Ectodermal cell (in vitro differentiated cells): ENCODE measurements at regions not wholly inside any gene's neighbourhood (a gene's known extent, or its start where the extent isn't known, plus 50 kb on each side); places are given as distances from the start of the nearest gene placed in this dataset.

Source experiments
- H3K27ac ChIP-seq: 2 replicates; pipeline ENCODE4 v1.7.0; 2013; ENCODE audit warnings: mild to moderate bottlenecking, low read depth, low read length; ENCODE audit not compliant: insufficient read depth, poor library complexity, severe bottlenecking
- H3K27me3 ChIP-seq: 2 replicates; pipeline ENCODE4 v1.7.0; 2013; ENCODE audit warnings: mild to moderate bottlenecking, low read length; ENCODE audit not compliant: insufficient read depth, control insufficient read depth, poor library complexity, severe bottlenecking
- H3K36me3 ChIP-seq: one replicate; pipeline ENCODE4 v1.7.0; 2013; ENCODE audit warnings: low read length; ENCODE audit not compliant: control insufficient read depth, insufficient read depth
- H3K4me1 ChIP-seq: one replicate; pipeline ENCODE4 v1.7.0; 2013; ENCODE audit warnings: low read length; ENCODE audit not compliant: control insufficient read depth, insufficient read depth
- H3K4me3 ChIP-seq: 2 replicates; pipeline ENCODE4 v1.7.0; 2013; ENCODE audit warnings: low read depth, low read length, control low read depth; ENCODE audit not compliant: insufficient read depth
- H3K9me3 ChIP-seq: 2 replicates; pipeline ENCODE4 v1.7.0; 2013; ENCODE audit warnings: mild to moderate bottlenecking, low read length, moderate library complexity; ENCODE audit not compliant: control insufficient read depth
- WGBS, 2 experiments: methylation state at CpG; one replicate each; pipeline ENCODE4 v1.1.7; 2013; ENCODE audit warnings: missing lambda C conversion rate in 2 of 2; 5-methylcytosine and 5-hydroxymethylcytosine counted together

DNA sequence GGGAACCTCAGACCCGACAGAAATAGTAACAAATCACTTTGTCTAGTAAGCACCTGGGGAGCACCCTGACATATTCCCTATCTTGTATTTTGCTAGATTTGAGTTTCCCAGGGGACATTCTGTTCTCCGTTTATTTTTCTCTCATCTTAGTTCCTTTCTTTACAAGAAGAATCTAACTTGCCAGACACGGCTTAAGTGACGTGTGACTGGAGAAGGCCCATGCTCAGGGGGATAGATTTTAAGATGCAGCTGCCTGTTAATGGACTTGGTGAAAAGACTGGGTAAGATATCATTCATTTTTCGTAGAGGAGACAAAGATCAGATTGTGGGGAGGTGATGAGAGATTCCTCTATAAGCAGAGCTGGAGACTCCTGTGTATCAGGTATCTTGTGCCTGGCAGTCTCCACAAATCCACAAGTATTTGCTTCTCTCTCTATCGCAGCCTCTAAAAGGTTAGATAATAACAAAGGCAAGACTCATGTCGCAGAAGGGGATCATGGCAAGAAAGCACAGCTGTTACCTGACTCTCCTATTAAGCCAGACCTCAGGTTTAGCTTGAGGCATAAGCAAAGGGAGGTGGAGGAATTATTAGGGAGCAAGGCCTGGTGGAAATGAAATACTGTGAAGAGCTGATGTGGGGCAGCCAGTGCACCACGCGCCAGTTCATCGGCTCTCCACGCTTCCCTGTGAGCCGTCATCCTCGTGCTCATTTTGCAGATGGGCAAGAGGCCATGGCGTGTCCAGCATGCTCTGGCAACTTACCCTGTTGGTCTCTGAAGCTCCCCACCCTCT is 347.2 kb upstream of the TNP1 start:
- WGBS, 2 experiments: 93 to 95% methylated on average over 14 of the region's 14 CpGs
- H3K36me3 ChIP-seq: no peaks in the 10 kb centered on the region
- no peaks in the 10 kb centered on the region for H3K27me3 ChIP-seq
- H3K4me3 ChIP-seq: no peak overlapping the region
- H3K27ac ChIP-seq: no peak overlapping the region
- H3K9me3 ChIP-seq: no peaks in the 10 kb centered on the region
- no peaks in the 10 kb centered on the region for H3K4me1 ChIP-seq

DNA sequence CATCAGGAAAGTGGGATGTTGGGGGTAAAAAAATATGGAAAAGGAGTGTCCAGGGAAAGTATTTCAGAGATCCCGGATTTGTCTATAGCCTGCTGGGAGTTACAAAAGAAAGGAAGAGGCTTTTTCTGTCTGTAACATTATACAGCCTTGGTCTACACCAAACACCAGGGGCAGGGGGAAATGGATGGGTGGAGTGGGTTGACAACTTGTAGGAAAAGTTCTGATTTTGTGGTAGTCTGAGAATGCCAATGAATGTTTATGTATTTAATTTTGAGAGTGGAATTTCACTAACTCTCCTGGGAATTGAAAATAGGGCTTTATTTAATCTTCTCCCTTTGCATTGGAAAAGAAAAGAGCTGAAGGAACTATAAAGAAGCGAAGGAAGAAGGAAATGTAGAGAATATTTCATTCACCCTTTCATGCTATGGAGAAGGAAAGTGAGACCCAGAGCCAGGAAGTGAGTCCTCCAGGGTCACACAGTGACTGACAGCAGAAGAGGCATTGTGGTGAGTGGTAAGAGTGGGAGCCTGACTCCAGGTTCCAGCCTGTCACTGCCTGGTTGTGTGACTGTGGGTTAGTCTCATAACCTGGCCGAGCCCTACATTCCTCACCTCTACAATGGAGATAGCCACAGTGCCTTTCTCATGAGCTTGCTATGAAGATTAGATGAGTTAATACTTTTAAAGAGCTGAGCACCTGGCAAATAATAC is 346.3 kb upstream of the TNP1 start:
- Histone ChIP-seq H3K27me3 (no peaks in the 10 kb centered on the region), H3K36me3 (no peaks in the 10 kb centered on the region), H3K9me3 (no peaks in the 10 kb centered on the region), H3K4me3 (no peak overlapping the region), H3K27ac (no peak overlapping the region), H3K4me1 (no peaks in the 10 kb centered on the region)
- WGBS, 2 experiments: 95 to 97% methylated on average over 3 of the region's 3 CpGs

GRCh38 chr2:217204358-217204757 is 344.5 kb upstream of the TNP1 start:
- Histone ChIP-seq H3K4me1 (peaks cover 5% of the 10 kb centered on the region), H3K36me3 (no peaks in the 10 kb centered on the region), H3K9me3 (no peaks in the 10 kb centered on the region), H3K4me3 (no peak overlapping the region), H3K27me3 (no peaks in the 10 kb centered on the region), H3K27ac (no peak overlapping the region)
- 94 to 99% methylated on average over 2 of the region's 2 CpGs for WGBS, 2 experiments

- Histone ChIP-seq H3K27ac (no peak overlapping the region), H3K4me1 (peaks cover 15% of the 10 kb centered on the region), H3K9me3 (no peaks in the 10 kb centered on the region), H3K4me3 (no peak overlapping the region), H3K36me3 (no peaks in the 10 kb centered on the region), H3K27me3 (no peaks in the 10 kb centered on the region)
- 82 to 99% methylated on average over 3 of the region's 3 CpGs for WGBS, 2 experiments
These were observed 343.2 kb upstream of the TNP1 start for GRCh38 chr2:217203086-217203485.

DNA sequence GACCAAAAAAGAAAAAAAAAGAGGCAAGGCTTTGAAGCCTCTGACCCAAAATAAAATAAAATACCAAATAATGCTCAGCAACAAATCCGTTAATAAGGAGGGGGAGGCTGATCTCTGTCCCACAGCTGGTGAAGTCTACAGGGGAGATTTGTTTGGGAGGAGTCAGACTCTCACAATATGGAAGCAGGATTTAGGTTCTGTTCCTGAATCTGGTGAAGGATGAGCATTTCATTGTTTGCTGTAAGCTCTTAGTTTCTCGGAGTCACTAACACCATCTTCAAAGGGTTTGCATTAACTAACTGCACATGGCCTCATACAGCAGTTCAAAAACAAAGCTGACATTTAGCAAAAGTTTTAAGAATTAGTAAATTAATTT is 339.4 kb upstream of the TNP1 start:
- Histone ChIP-seq H3K4me1 (peaks cover 15% of the 10 kb centered on the region), H3K9me3 (no peaks in the 10 kb centered on the region), H3K4me3 (no peak overlapping the region), H3K27ac (no peak overlapping the region), H3K27me3 (no peaks in the 10 kb centered on the region), H3K36me3 (no peaks in the 10 kb centered on the region)
- WGBS, 2 experiments: 50 to 69% methylated on average over 1 to 2 of the region's 2 CpGs

GRCh38 chr2:217195658-217196446 is 336.0 kb upstream of the TNP1 start:
- no peaks in the 10 kb centered on the region for H3K27me3 ChIP-seq
- H3K4me1 ChIP-seq: peaks cover 15% of the 10 kb centered on the region
- no peaks in the 10 kb centered on the region for H3K9me3 ChIP-seq
- WGBS, 2 experiments: 92 to 95% methylated on average over 7 of the region's 7 CpGs
- no peak overlapping the region for H3K4me3 ChIP-seq
- no peaks in the 10 kb centered on the region for H3K36me3 ChIP-seq
- no peak overlapping the region for H3K27ac ChIP-seq

GRCh38 chr2:217195016-217195415 is 335.2 kb upstream of the TNP1 start:
- no peaks in the 10 kb centered on the region for H3K9me3 ChIP-seq
- no peak overlapping the region for H3K27ac ChIP-seq
- H3K4me3 ChIP-seq: no peak overlapping the region
- no peaks in the 10 kb centered on the region for H3K27me3 ChIP-seq
- H3K4me1 ChIP-seq: peaks cover 14% of the 10 kb centered on the region
- no peaks in the 10 kb centered on the region for H3K36me3 ChIP-seq

GRCh38 chr2:217193431-217194340 is 333.8 kb upstream of the TNP1 start:
- no peaks in the 10 kb centered on the region for H3K9me3 ChIP-seq
- WGBS, 2 experiments: 89 to 93% methylated on average over 7 to 9 of the region's 9 CpGs
- no peak overlapping the region for H3K27ac ChIP-seq
- H3K4me1 ChIP-seq: peaks cover 5% of the 10 kb centered on the region
- no peaks in the 10 kb centered on the region for H3K36me3 ChIP-seq
- H3K27me3 ChIP-seq: no peaks in the 10 kb centered on the region
- no peak overlapping the region for H3K4me3 ChIP-seq

DNA sequence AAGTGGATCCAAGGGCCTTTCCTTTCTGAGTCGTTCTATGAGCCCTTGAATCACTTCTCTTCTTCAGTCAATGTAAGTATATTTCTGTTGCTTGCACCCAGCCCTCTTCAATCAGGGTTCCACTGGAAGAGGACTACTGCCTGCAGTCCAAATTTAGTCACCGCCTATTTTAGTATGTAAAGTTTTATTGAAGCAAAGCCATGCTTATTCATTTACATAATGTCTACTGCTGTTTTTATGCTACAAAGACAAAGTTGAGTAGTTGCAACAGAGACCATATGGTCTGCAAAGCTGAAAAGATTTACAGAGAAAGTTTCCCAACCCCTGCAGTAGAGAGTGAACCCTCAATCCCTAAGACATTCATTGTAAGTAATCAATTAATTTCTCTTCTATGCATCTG is 332.5 kb upstream of the TNP1 start:
- H3K27ac ChIP-seq: no peak overlapping the region
- no peaks in the 10 kb centered on the region for H3K9me3 ChIP-seq
- H3K27me3 ChIP-seq: no peaks in the 10 kb centered on the region
- H3K36me3 ChIP-seq: no peaks in the 10 kb centered on the region
- WGBS, 2 experiments: 90 to 96% methylated on average over 1 to 2 of the region's 2 CpGs
- H3K4me1 ChIP-seq: no peaks in the 10 kb centered on the region
- H3K4me3 ChIP-seq: no peak overlapping the region
